GM12864 (cell line): ENCODE measurements at regions not wholly inside any gene's neighbourhood (a gene's known extent, or its start where the extent isn't known, plus 50 kb on each side); places are given as distances from the start of the nearest gene placed in this dataset.

Experiments used
- DNase-seq: peaks from one replicate; pipeline ENCODE4 v3.0.0-alpha.2; 2011; ENCODE audit warnings: low read depth
- H3K4me3 ChIP-seq: 2 replicates; pipeline ENCODE4 v1.5.1; 2011; ENCODE audit warnings: mild to moderate bottlenecking, low read depth, low read length, control low read depth
- CTCF ChIP-seq: IDR thresholded peaks from 2 replicates; pipeline ENCODE4 v1.5.1; 2011; ENCODE audit warnings: low read depth, mild to moderate bottlenecking, moderate library complexity, low read length, control low read depth, inconsistent platforms; ENCODE audit errors: missing control alignments

DNA sequence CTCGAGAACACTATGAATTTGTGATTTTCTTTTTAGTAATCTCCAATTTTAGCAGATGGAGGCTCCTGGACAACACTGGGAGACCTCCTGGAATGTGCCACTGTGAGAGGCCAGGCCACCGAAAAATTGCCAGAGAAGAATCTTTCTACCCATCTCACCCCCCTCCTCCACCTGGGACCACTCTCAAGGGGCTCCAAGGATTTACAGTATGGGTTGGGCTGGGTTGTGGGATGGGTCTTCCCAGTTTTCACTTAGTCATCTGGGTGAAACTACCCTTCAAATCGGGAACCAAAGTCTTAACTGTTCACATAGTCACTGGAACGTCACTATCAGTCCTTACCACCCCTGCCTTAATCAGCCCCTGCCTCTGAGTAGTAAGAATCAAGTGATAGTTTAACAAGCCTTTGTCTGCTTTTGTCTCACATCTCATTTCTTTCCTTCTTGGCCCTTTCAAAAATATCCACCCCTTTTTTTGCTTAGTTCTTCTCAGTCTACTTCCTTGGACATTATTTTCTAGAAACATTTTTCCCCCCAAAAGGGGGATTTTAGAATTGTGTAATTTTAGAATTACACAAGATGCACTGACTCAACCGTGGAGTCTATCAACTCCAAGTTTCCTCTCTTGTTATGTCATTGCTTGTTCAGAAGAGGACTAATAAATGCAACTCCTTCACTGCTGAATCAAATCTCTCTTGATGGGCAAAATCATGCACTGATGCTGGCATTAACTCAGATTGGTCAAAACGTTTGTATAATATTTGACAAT, 148.2 kb upstream of the MOCS1 start:
- no peak for TF ChIP-seq CTCF
- no peak for DNase-seq
- no peak overlapping the region for H3K4me3 ChIP-seq

DNA sequence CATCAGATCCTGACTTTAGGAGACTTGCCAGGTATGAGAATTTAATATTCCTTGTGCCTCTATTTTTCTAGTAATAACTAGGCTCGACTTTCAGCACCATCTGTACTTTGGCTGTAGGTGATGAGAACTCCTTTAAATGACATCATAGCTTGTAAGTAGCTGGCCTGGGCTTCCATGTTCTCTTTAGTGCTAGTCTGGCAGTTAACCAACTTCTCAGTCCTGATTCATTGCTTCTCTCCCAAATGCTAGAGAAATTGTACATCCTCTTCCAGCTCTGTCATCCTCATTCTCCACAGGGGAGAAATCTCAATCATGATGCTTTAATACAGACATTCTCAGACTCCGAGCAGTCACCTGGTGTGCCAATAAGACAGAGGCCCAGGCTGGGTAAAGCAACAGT, 143.5 kb upstream of the MOCS1 start:
- no peak overlapping the region for H3K4me3 ChIP-seq
- DNase-seq = no peak
- TF ChIP-seq CTCF = no peak

- H3K4me3 ChIP-seq = no peak overlapping the region
- no peak for DNase-seq
- TF ChIP-seq CTCF = no peak
Observed at GRCh38 chr6:40077315-40077714, 143.1 kb upstream of the MOCS1 start.

- no peak for TF ChIP-seq CTCF
- DNase-seq = no peak
Observed at GRCh38 chr6:40075056-40075590, 140.9 kb upstream of the MOCS1 start.

DNA sequence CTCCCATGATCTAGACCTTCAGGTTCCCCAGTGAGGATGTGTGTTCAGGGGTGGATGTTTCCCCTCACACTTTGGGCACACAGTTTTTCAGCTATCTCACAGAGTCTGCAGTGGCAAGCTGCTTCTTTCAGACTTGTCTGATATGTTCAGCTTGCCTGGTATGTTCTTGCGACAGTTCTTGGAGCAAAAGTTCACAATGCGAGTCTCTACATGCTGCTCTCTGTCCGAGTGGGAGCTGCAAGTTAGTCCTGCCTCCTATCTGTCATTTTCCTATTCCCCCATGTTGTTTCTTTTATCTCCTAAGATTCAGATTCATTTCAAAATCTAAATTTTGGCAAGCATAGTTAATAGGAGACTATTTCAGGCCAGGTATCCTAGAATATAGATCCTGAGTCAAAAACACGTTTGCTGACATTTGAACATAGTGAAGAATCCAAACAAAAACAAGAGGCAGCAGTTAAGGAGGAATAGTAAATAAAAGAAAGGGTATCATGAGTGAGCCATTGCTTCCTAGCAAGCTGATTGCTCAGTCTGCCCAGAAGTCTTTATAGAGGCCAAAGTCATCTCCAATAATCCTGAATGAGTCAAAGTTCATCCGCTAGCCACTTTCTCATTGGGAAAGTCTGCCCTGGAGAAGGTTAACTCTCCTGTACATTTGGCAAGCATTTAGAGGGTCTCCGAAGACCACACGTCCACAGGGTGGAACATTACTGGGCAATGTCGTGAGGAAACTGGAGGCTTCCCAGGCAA, 140.2 kb upstream of the MOCS1 start:
- no peak for DNase-seq
- no peak overlapping the region for H3K4me3 ChIP-seq
- no peak for TF ChIP-seq CTCF

More at GRCh38 chr6:40075056-40075590, 140.9 kb upstream of the MOCS1 start:
- H3K4me3 ChIP-seq = no peak overlapping the region

- no peak for DNase-seq
- no peak for TF ChIP-seq CTCF
Observed at GRCh38 chr6:40066372-40066771, 132.1 kb upstream of the MOCS1 start.

More at GRCh38 chr6:40066372-40066771, 132.1 kb upstream of the MOCS1 start:
- H3K4me3 ChIP-seq = no peak overlapping the region
